B cell (primary cell): ENCODE measurements at regions not wholly inside any gene's neighbourhood (a gene's known extent, or its start where the extent isn't known, plus 50 kb on each side); places are given as distances from the start of the nearest gene placed in this dataset.

ENCODE experiments used
- EZH2 ChIP-seq: IDR thresholded peaks from 2 replicates; pipeline ENCODE4 v1.6.1; 2012; ENCODE audit warnings: borderline replicate concordance, low read depth, mild to moderate bottlenecking, moderate library complexity, low read length; ENCODE audit not compliant: insufficient read depth, poor library complexity, severe bottlenecking
- TF ChIP-seq, protein P1 (sequence below): fragments of 200-600 bp; IDR thresholded peaks from one replicate; pipeline ENCODE4 v1.8.0; 2022; ENCODE audit warnings: antibody characterized with exemption, mild to moderate bottlenecking

DNA sequence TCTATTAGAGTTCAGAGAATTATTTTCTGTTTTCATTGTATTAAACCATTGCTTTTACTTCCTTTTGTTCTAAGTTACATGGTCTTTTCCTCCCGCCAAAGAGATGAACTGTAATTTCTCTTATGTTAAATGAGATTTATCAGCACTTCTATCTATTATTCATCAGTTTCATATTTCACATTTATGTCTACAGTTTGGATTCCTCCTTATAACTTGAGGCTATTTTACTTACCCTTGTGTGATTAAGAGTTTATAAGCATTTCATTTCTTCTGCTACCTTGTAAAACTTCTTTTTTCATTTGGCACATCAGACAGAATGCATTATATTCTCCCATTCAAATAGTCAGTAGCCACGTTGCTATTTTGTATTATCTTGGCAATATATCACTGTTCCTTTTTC, 248.2 kb downstream of the PLA2G4A start:
- TF ChIP-seq, protein P1, sequence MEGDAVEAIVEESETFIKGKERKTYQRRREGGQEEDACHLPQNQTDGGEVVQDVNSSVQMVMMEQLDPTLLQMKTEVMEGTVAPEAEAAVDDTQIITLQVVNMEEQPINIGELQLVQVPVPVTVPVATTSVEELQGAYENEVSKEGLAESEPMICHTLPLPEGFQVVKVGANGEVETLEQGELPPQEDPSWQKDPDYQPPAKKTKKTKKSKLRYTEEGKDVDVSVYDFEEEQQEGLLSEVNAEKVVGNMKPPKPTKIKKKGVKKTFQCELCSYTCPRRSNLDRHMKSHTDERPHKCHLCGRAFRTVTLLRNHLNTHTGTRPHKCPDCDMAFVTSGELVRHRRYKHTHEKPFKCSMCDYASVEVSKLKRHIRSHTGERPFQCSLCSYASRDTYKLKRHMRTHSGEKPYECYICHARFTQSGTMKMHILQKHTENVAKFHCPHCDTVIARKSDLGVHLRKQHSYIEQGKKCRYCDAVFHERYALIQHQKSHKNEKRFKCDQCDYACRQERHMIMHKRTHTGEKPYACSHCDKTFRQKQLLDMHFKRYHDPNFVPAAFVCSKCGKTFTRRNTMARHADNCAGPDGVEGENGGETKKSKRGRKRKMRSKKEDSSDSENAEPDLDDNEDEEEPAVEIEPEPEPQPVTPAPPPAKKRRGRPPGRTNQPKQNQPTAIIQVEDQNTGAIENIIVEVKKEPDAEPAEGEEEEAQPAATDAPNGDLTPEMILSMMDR, result no peak
- TF ChIP-seq EZH2, result no peak
